GM12865 (cell line): ENCODE measurements at regions not wholly inside any gene's neighbourhood (a gene's known extent, or its start where the extent isn't known, plus 50 kb on each side); places are given as distances from the start of the nearest gene placed in this dataset.

Experiments
- DNase-seq: peaks from one replicate; pipeline ENCODE4 v3.0.0; 2010; ENCODE audit warnings: low read depth
- H3K4me3 ChIP-seq: 2 replicates; pipeline ENCODE4 v1.5.1; 2011; ENCODE audit warnings: mild to moderate bottlenecking, low read depth, low read length, control low read depth
- CTCF ChIP-seq: IDR thresholded peaks from 2 replicates; pipeline ENCODE4 v1.5.1; 2011; ENCODE audit warnings: low read length, control low read depth, low read depth, inconsistent platforms; ENCODE audit not compliant: insufficient read depth; ENCODE audit errors: missing control alignments

DNA sequence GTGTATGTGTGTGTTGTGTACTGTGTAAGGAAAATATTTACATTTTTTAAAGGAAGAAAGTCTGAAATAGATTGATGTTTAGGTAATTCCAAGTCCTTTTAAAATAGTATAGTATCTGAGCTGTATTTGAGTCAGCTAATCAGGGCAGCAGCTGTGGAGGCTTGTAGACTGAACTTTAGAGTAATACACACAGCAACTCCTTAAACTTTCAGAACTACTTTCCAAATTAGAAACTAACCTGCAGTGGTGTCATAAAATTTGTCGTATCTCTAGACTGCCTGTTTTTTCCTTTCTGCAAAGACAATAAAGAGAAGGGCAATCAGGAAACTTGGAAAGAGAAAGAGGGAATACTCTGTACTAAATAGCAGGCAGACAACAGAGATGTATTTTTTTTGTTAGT is 391.0 kb upstream of the AZI2 start:
- DNase-seq = no peak
- no peak overlapping the region for H3K4me3 ChIP-seq
- no peak for TF ChIP-seq CTCF

DNA sequence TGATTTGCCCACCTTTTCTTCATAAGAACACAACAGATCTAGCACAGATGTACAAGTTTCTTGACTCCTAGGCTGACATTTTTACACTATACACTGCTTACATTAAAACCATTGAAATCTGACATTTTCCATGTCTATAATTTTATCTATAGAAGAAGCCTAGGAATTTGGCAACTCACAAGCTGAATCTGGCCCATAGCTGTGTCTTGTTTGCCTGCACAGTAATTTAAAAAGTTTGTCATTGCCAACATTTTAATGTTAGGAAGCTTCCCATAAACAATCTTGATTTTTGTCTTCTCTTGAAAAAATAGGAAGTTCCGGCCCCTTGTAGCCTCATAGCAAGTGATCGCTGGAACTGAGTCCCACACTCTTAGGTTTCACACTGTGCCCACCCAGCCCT is 394.6 kb upstream of the AZI2 start:
- no peak overlapping the region for H3K4me3 ChIP-seq
- no peak for TF ChIP-seq CTCF

DNA sequence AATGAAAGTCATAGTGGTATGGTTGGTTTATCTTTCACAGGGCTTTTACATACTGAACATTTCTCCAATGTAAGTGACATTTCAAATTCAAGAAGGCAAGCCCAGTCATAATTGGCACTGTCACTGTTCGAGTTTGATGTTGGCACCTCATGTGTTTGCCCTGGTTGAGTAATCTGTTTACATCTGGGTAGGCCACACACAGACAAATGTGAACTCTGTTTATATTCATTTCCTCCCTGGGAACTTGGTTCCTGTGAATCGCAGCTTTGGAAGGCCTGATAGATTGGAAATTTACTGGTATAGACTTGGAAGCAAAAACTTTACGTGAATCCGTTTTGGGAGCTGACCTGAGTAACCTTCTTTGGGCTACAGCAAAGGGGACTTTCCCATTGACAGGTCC is 395.2 kb upstream of the AZI2 start:
- no peak overlapping the region for H3K4me3 ChIP-seq
- TF ChIP-seq CTCF = no peak
- peak; percentile 6 for DNase-seq

More for the DNA sequence above, 394.6 kb upstream of the AZI2 start:
- DNase-seq = no peak

- DNase-seq = no peak
- TF ChIP-seq CTCF = no peak
- H3K4me3 ChIP-seq = no peak overlapping the region
These were observed 396.8 kb upstream of the AZI2 start for GRCh38 chr3:28745436-28745835.

DNA sequence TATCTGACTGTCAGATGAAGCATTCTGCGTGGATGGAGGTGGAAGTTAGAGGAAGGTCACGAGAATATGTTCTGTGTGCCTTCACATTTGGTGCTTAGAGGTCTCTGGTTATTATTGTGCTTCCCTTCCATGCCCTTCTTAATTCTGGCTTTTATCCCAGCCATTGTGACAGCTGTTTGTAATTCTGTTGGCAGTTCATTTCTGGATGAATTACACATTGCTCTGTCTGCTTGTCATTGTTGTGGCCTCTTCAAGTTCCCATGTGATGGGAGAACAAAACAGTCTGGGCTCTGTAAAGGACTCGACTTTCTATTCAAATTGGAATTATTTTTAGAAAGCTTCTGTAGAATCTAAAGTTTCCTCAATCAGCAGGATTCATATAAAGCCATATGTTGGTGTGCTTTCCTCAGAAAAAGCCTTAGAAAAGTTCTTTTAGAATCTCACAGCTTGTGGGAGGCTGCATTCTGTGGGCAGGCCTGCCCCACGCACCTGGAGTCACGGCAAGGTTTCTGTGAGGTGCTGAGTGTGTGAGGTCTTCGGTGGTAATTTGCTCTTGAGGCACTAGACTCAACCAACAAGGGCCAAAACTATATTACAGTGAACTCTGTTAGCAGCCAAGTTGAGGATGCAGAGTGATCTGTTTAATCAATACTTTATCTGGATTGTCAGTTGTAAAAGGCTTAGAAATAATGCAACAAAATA is 397.4 kb upstream of the AZI2 start:
- no peak overlapping the region for H3K4me3 ChIP-seq
- no peak for TF ChIP-seq CTCF
- DNase-seq = no peak

DNA sequence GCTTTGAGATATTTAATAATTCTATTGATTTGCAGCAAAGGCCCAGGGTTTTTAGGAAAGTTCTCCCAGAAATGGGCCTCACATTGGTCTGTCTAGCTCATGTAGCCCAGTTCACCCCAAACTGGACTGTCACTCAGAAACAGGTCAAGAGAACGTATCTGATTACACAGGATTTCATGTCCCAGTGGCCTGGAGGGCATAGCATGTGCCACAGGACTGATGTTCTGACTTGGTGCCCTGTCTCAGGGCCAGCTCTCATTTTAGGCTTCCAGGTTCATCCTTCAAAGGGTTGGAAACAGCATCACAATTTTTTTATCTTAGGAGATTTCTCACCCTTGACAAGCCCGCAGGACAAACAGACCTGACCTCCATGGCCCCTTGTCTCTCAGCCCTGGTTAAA is 398.4 kb upstream of the AZI2 start:
- no peak overlapping the region for H3K4me3 ChIP-seq
- no peak for TF ChIP-seq CTCF
- no peak for DNase-seq

DNA sequence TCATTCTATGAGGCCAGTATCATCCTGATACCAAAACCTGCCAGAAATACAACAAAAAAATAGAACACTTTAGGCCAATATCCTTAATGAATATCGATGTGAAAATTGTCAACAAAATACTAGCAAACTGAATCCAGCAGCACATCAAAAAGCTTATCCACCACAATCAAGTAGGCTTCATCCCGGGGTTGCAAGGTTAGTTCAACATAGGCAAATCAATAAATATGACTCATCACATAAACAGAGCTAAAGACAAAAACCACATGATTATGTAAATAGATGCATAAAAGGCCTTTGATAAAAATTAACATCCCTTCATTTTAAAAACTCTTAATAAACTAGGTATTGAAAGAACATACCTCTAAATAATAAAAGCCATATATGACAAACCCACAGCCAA is 403.2 kb upstream of the AZI2 start:
- no peak for DNase-seq
- H3K4me3 ChIP-seq = no peak overlapping the region
- TF ChIP-seq CTCF = no peak
